SK-N-SH treated with all-trans-retinoic acid at 6 μM for 48 hours (cell line): ENCODE measurements at regions not wholly inside any gene's neighbourhood (a gene's known extent, or its start where the extent isn't known, plus 50 kb on each side); places are given as distances from the start of the nearest gene placed in this dataset.

Experiments
- GLIS3 ChIP-seq: fragments of 250-450 bp; sonication (Bioruptor Pico); IDR thresholded peaks from 2 replicates; pipeline ENCODE4 v1.5.0; 2020; ENCODE audit warnings: mild to moderate bottlenecking, moderate library complexity
- RARB ChIP-seq: fragments of 250-450 bp; sonication (Bioruptor Pico); IDR thresholded peaks from 2 replicates; pipeline ENCODE4 v1.8.0; 2021; ENCODE audit warnings: mild to moderate bottlenecking, moderate library complexity
- ZNF565 ChIP-seq: fragments of 450-650 bp; formaldehyde crosslinking; conservative IDR thresholded peaks from 2 replicates; pipeline ENCODE4 v1.5.0; 2020; ENCODE audit warnings: low read depth, mild to moderate bottlenecking, moderate library complexity
- ZNF70 ChIP-seq: fragments of 450-650 bp; formaldehyde crosslinking; IDR thresholded peaks from 2 replicates; pipeline ENCODE4 v1.5.0; 2020; ENCODE audit warnings: mild to moderate bottlenecking, moderate library complexity
- TF ChIP-seq, protein P1 (sequence below): fragments of 250-450 bp; sonication (Bioruptor Pico); IDR thresholded peaks from 2 replicates; pipeline ENCODE4 v1.8.0; 2021; ENCODE audit warnings: low read depth, mild to moderate bottlenecking, moderate library complexity, borderline replicate concordance
- TF ChIP-seq, protein P2 (sequence below): fragments of 250-450 bp; sonication (Bioruptor Pico); IDR thresholded peaks from 2 replicates; pipeline ENCODE4 v1.5.1; 2021; ENCODE audit warnings: mild to moderate bottlenecking, moderate library complexity

DNA sequence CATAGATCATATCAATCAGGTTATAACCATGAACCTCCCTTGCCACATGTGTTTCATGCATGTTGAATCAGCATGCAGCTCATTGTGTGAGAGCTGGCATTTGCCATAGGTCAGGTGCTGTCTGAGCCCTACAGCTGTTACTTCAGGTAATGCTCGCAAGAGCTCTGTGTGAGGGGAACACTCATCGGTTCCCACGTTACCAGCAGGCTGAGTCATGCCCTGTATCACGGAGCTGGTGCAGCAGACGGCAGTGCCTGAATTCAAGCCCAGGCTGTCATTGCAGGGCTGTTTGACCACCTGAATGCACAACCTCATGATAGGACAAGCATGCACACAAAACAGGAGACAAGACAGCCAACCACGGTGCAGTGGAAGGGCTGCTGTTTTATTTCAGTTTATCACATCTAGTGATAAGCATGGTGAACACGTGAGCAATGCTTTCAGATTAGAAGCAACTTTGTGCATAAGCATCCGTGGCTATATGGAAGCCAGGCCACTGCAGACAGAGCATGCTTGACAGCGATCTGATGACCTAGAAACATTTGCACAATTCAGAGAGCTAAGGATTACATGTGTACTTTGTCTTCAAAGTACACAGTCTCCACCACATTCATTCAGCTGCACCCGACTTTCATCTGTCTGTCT is 56.4 kb upstream of the PFKP start:
- TF ChIP-seq ZNF565: no peak
- no peak for TF ChIP-seq GLIS3
- TF ChIP-seq RARB (CRISPR knock-in tag): no peak
- TF ChIP-seq, protein P1, sequence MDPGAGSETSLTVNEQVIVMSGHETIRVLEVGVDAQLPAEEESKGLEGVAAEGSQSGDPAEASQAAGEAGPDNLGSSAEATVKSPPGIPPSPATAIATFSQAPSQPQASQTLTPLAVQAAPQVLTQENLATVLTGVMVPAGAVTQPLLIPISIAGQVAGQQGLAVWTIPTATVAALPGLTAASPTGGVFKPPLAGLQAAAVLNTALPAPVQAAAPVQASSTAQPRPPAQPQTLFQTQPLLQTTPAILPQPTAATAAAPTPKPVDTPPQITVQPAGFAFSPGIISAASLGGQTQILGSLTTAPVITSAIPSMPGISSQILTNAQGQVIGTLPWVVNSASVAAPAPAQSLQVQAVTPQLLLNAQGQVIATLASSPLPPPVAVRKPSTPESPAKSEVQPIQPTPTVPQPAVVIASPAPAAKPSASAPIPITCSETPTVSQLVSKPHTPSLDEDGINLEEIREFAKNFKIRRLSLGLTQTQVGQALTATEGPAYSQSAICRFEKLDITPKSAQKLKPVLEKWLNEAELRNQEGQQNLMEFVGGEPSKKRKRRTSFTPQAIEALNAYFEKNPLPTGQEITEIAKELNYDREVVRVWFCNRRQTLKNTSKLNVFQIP (CRISPR knock-in tag): no peak
- TF ChIP-seq, protein P2, sequence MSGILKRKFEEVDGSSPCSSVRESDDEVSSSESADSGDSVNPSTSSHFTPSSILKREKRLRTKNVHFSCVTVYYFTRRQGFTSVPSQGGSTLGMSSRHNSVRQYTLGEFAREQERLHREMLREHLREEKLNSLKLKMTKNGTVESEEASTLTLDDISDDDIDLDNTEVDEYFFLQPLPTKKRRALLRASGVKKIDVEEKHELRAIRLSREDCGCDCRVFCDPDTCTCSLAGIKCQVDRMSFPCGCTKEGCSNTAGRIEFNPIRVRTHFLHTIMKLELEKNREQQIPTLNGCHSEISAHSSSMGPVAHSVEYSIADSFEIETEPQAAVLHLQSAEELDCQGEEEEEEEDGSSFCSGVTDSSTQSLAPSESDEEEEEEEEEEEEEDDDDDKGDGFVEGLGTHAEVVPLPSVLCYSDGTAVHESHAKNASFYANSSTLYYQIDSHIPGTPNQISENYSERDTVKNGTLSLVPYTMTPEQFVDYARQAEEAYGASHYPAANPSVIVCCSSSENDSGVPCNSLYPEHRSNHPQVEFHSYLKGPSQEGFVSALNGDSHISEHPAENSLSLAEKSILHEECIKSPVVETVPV (CRISPR knock-in tag): no peak
- TF ChIP-seq ZNF70 (CRISPR knock-in tag): no peak
